NCI-H2227 (cell line): ENCODE measurements at regions not wholly inside any gene's neighbourhood (a gene's known extent, or its start where the extent isn't known, plus 50 kb on each side); places are given as distances from the start of the nearest gene placed in this dataset.
"Not testable (repeated sequence)": the region's sequence is repeated elsewhere in the genome, so short reads cannot be mapped to it uniquely, and the experiment has no call there.

Source experiments
- DNase-seq: peaks from one replicate; lab custom pipeline; 2025; ENCODE audit not compliant: unreplicated experiment; lab: John Stamatoyannopoulos, UW

DNA sequence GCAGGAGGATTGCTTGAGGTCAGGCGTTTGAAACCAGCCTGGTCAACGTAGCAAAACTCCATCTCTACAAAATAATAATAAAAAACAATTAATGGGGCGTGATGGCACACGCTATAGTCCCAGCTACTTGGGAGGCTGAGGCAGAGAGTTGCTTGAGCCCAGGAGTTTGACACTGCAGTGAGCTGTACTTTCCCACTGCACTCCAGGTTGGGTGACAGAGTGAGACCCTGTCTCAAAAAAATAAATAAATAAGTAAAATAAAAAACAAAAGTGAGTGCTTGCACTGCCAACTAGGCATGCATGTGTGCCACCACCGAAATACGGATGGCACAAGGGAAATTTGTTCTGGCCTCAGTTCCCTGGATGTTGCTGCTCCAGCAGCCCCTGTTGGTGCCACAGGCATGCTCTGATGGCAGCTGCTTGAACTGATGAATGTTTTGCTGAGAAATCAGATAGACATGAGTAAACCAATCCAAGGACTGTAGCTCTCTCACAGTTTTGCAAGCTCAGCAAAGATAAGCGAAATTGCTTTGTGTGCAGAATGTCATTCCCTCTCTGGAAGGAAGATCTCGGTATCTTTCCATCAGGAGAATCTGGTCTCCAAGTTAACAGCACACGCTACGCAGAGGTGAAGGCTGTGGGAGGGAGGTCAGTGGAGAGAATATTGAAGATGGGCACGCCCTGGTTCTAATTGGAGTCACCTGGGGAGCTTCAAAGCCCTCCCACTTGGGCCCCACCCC lies 188.0 kb upstream of the SLC24A3 start:
- DNase-seq: peak; percentile 13

- no peak for DNase-seq
Measured at GRCh38 chr20:19025430-19026120, 186.9 kb upstream of the SLC24A3 start.

- DNase-seq: no peak
Measured at GRCh38 chr20:19026121-19026878, 186.1 kb upstream of the SLC24A3 start.

DNA sequence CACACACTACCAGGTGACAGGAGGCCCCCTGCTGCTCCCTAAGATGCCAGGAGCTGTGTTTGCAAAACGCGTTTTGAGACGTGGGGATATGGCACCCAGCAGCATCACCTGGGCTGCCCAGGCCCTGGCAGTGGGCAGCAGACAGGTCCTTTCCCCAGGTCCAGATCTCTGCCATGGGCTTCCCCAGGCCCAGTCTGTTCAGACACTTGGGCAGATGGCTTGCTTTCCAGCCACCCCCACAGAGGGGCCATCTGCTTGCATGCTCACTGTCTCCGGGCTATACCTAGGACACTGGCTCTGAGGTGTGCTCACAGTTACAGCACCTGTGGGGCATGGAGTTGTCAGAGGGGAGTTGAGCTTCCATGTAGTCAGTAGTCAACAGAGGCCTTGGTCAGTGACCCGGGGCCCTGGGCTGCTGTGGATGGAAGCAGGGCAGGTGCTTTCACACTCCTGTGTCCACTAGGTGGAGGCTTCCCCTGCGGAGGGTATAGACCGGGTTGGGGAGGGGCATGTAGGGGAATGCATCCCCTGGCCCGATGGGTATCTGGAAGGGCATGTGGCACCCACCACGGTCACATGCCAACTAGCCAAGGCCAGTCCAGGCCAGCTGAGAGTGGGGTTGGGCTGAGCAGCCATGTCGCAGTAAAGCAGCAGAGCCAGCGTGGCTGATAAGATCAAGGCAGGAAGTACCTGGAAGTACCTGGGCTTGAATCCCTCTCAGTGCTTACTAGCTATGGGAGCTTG lies 185.4 kb upstream of the SLC24A3 start:
- DNase-seq: no peak

DNA sequence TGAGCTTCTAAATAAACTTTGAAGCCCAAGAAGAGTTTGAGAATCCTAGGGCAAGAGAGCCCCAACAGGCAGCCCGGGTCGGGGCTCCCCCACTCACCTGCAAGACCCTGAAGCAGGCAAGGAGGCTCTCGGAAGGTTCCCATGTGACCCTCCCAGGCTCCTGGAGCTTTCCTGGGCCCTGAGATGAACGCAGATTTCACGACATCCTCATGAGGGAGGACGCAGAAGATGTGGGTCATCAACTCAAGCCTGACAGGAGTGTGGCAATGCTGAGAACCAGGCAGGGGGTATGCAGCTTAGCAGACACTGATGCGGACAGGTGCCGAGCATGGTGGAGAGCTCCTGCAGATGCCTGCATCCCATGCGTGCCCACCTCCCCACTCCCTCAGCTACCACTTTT lies 184.5 kb upstream of the SLC24A3 start:
- no peak for DNase-seq

DNA sequence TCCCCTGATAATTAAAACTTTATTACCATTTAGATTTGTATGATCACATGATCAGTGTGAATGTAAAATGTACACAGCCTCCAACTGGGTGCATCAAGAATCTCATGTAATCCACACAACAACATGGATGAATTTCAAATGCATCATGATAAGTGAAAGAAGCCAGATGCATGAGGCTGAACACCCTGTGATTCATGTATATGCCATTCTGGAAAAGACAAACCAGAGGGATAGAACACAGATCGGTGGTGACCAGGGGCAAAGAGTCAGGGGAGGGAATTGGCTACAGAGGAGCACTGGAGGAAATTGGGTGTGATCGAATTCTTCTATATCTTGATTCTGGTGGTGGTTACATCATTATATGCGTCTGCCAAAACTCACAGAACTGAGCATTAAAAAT lies 170.7 kb upstream of the SLC24A3 start:
- no peak for DNase-seq

- DNase-seq: no peak
Measured at GRCh38 chr20:19045371-19045770, 167.1 kb upstream of the SLC24A3 start.

DNA sequence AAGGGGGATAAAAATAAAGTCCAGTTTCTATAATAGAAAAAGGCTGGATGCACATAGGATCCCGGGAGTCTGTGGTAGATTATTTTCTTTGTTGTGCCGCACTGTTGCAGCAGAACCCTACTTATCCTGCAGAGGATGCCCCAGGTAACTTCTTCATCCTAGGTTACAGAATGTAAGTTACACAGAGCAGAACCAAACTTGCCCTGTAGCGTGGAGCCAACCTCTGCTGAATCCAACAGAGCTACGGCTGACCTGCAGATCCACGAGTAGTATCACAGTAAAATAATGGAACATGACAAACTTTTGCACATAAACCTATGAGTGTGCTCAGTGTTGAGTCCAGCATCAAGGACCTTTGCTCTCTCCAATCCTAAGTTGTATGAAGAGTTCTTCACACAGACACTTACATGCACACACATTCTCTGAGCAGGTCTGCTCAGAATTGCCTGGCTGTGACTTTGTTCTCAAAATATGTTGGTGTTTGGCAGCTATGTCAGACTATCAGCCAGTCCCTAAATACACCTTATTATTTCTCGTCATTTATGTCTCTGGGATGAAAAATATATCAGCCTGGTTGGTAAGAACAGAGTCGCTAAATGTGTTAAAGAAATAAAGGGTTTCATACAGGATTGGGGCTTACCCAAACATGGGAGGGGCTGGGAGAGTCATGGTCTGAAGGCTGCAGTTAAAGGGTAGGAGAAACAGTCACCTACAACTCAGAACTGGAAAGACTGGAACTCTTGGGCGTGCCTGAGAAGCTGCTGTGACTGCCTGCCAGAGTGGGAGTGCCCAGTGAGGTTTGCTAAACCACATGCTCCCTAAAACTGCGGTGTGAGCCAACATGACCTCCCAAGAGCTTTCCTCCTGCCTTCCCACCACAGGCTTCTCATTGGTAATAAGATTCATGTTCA lies 165.1 kb upstream of the SLC24A3 start:
- no peak for DNase-seq

DNA sequence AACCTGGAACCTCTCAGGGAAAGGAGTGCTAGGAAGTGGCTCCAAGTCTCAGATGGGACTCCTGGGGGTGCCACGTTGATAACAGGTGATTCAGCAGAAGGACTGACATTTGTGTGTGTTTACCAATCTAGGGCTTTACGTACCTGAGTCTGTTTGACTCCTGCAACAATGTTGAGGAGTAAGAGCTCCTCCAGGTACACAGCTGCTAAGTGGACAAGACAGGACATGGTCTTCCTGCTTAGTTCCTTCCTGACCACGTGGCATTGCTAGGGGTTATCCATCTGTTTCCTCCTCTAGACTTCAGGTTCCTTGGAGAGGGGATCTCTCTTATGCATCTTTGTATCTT lies 164.5 kb upstream of the SLC24A3 start:
- DNase-seq: no peak

DNA sequence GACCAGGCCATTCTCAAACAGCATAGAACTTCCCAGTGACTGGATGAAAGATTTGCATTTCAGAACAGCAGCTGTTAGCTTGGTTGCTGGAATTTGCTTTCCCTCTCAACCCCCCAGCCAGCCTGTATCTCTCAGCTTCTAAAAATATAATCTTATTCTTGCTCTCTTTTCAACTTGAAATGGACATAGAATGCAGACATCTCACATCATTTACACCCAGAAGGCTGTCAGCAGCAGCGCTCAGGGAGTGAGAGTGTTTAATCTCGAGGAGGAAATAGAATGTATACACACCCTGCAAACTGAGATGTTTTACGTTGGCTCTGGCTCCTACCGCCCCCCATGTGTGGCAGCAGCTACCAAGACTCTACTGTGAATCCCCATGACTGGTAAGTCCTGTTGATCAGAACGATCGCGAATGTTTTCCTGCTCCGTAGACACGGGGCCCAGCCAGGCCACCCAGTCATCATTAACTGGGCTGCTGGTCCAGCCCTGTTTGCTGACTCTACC lies 163.4 kb upstream of the SLC24A3 start:
- no peak for DNase-seq

DNA sequence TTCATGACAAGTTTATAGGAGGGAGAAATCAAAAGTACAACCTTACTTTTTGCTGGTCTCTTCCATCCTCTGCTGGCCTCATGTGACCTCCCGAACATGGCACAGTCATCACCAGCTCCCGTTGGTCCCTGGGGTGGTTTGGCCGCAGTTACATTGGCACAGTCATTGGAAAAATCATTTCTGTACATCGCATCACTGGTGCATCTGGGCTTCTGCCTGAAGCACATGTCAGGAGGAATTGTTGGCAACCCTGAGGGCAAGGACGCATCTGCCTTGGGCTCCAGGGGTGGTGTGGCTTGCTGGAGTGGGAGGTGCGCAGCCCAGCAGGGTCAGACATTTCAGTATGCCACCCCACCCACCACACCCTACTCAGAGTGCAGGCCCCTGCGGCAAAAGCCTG lies 162.9 kb upstream of the SLC24A3 start:
- DNase-seq: no peak

- DNase-seq: no peak
Measured at GRCh38 chr20:19056909-19057308, 155.5 kb upstream of the SLC24A3 start.

DNA sequence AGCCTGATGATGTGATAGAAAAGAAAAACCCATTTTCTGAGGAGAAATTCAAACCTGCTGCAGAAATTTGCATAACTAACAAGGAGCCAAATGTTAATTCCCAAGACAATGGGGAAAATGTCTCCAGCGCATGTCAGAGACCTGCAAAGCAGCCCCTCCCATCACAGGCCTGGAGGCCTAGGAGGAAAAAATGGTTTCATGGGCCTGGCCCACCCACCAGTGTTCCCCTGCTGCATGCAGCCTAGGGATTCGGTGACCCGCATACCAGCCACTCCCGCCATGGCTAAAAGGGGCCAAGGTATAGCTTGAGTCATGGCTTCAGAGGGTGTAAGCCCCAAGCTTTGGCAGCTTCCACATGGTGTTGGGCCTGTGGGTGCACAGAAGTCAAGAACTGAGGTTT lies 147.7 kb upstream of the SLC24A3 start:
- not testable (repeated sequence) for DNase-seq

DNA sequence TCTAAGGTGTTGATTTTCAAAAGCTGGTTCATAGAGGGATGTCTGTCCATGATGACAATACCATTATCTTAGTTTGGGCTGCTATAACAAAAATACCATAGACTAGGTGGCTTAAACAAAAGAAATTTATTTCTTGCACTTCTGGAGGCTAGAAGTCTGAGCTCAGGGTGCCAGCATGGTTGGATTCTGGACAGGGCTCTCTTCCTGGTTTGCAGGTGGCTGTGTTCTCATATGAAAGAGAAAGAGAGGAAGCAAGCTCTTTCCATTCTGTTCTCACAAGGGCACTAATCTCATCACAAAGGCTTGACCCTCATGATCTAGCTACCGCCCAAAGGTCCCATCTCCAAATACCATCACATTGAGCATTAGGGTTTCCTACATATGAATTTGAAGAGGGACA lies 144.5 kb upstream of the SLC24A3 start:
- DNase-seq: no peak

DNA sequence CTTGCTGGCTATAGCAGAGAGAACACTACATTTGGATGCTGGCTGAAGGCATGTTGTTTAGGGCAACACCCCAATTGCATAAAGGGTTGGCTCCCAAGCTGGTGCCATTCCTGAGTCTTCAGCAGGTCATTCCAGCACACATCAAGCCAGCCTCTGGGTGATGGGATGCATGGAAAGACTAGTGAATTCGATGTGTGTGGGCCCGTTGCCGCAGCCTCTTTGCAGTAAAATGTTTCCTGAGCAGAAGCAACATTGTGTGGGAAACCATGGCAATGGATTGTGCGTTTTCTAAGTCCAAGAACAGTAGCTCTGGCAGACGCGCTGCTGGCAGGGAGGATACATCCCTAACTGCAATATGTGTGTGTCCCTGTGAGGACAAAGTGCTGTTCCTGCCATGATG lies 142.4 kb upstream of the SLC24A3 start:
- DNase-seq: no peak

GRCh38 chr20:19070681-19071445 lies 141.6 kb upstream of the SLC24A3 start:
- no peak for DNase-seq

DNA sequence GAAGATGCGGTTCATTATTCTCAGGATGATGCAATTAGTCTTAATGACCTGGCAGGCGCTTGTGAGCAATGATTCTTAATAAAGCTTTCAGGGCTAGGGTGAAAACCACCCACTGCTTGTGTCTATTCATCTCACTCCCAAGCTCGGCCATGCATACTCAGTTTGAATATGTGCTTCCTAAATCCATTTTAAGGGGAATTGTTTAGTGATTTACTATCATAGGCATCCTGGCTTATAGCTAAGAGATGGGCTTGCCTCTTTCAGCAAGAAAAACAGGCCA lies 141.1 kb upstream of the SLC24A3 start:
- DNase-seq: no peak

- no peak for DNase-seq
Measured at GRCh38 chr20:19071902-19072498, 140.4 kb upstream of the SLC24A3 start.

- no peak for DNase-seq
Measured at GRCh38 chr20:19072988-19073387, 139.5 kb upstream of the SLC24A3 start.
